ENCODE measurements at regions not wholly inside any gene's neighbourhood (a gene's known extent, or its start where the extent isn't known, plus 50 kb on each side); places are given as distances from the start of the nearest gene placed in this dataset.
A peak's percentile ranks its signal among the peaks of the same experiment; 100 is the strongest.

GRCh38 chr3:22241110-22241509 lies 490.1 kb upstream of the ZNF385D start:
- Histone ChIP-seq H3K27me3 (ENCODE audit: insufficient read depth) (no peaks in the 10 kb centered on the region), H3F3A (replicated peaks; ENCODE audit: insufficient read depth) (no peaks in the 10 kb centered on the region), H3K4me3 (ENCODE audit: low read depth in 2 of 2, low read length in 1 of 2) (no peak overlapping the region), H3K9ac (no peak overlapping the region), H3K36me3 (replicated peaks in 1 of 2; ENCODE audit: control insufficient read depth in 1 of 2, insufficient read depth in 2 of 2, low read length in 1 of 2) (no peaks in the 10 kb centered on the region), H2AFZ (ENCODE audit: low read depth) (no peak overlapping the region), H3K9me3 (no peaks in the 10 kb centered on the region), H3K4me1 (ENCODE audit: control insufficient read depth in 1 of 2, insufficient read depth in 2 of 2, low read depth in 1 of 2, low read length in 1 of 2) (no peaks in the 10 kb centered on the region), H3K9me2 (no peaks in the 10 kb centered on the region), H4K20me1 (ENCODE audit: insufficient read depth) (no peaks in the 10 kb centered on the region), H3K4me2 (no peak overlapping the region), H3K79me2 (ENCODE audit: insufficient read depth) (no peaks in the 10 kb centered on the region), H3K27ac (ENCODE audit: low read depth in 2 of 2, low read length in 1 of 2) (no peak overlapping the region)
- ChIA-PET POLR2A (no interaction called here), CTCF (no interaction called here)
- DNase-seq, result no peak
- TF ChIP-seq NRF1 (IDR thresholded peaks at IDR 0.05; ENCODE audit: low read depth, low read length) (no peak), SMC3 (IDR thresholded peaks at IDR 0.05; ENCODE audit: low read depth, low read length) (no peak), FOXM1 (IDR thresholded peaks at IDR 0.05; ENCODE audit: low read depth) (no peak), RAD21 (IDR thresholded peaks at IDR 0.05; ENCODE audit: low read length) (no peak)
- 29% methylated on average over 2 of the region's 2 CpGs for WGBS (ENCODE audit: low lambda C conversion rate)

- TF ChIP-seq NFIC (IDR thresholded peaks at IDR 0.05; ENCODE audit: borderline replicate concordance), result peak; percentile 40; the same call in 1 of the 2 replicates
- TF ChIP-seq EP300 (IDR thresholded peaks at IDR 0.05; ENCODE audit: borderline replicate concordance in 1 of 2, low read depth in 1 of 2, low read length in 1 of 2), result 0 out of 4 replicates have a peak, but pooled peaks of 1 of the 2 experiments have one; percentile 15
- TF ChIP-seq PBX3 (IDR thresholded peaks at IDR 0.05), result peak; percentile 68
- TF ChIP-seq JUND (IDR thresholded peaks at IDR 0.05), result peak; percentile 34
- peak; percentile 62 for TF ChIP-seq TCF12 (IDR thresholded peaks at IDR 0.05)
- no peak for TF ChIP-seq MAX (IDR thresholded peaks at IDR 0.05; ENCODE audit: low read depth)
- no peak for TF ChIP-seq EZH2phosphoT487 (IDR thresholded peaks at IDR 0.05; ENCODE audit: borderline replicate concordance, low read depth)
- Histone ChIP-seq H3K4me1 (ENCODE audit: control insufficient read depth in 1 of 2, insufficient read depth in 2 of 2, low read depth in 1 of 2, low read length in 1 of 2) (no peaks in the 10 kb centered on the region), H3K9me2 (no peaks in the 10 kb centered on the region), H4K20me1 (ENCODE audit: insufficient read depth) (no peaks in the 10 kb centered on the region), H3K36me3 (replicated peaks in 1 of 2; ENCODE audit: control insufficient read depth in 1 of 2, insufficient read depth in 2 of 2, low read length in 1 of 2) (no peaks in the 10 kb centered on the region), H3K4me3 (ENCODE audit: low read depth in 2 of 2, low read length in 1 of 2) (no peak overlapping the region), H3K27me3 (ENCODE audit: insufficient read depth) (no peaks in the 10 kb centered on the region), H3K27ac (ENCODE audit: low read depth in 2 of 2, low read length in 1 of 2) (no peak overlapping the region; a peak in 1 of 4 replicates), H3K79me2 (ENCODE audit: insufficient read depth) (no peaks in the 10 kb centered on the region), H3K4me2 (no peak overlapping the region), H3K9ac (no peak overlapping the region), H3K9me3 (no peaks in the 10 kb centered on the region), H3F3A (replicated peaks; ENCODE audit: insufficient read depth) (no peaks in the 10 kb centered on the region), H2AFZ (ENCODE audit: low read depth) (no peak overlapping the region)
- ChIA-PET POLR2A (no interaction called here), CTCF (interaction anchor here (0.8 kb wide), 1 partner anchor 707 kb away, joined by 3 read pairs; no protein-coding TSS in a partner anchor)
- 78% methylated on average over 3 of the region's 3 CpGs for WGBS (ENCODE audit: low lambda C conversion rate)
- no peak for DNase-seq
Measured at GRCh38 chr3:22244761-22245521, 493.9 kb upstream of the ZNF385D start.

Data from SK-N-SH (cell line).